Keratinocyte (primary cell): ENCODE measurements at regions not wholly inside any gene's neighbourhood (a gene's known extent, or its start where the extent isn't known, plus 50 kb on each side); places are given as distances from the start of the nearest gene placed in this dataset.

Experiments used
- DNase-seq: peaks from one replicate; pipeline ENCODE4 v3.0.0-alpha.2; 2011; ENCODE audit warnings: low read depth, missing footprints, low spot score
- FAIRE-seq: peaks from 2 replicates; lab custom pipeline; 2011; peaks lifted over from hg19 to GRCh38; lab: Jason Lieb, UNC
- H2AFZ ChIP-seq: 2 replicates; pipeline ENCODE4 v1.6.0; 2012; ENCODE audit warnings: low read length, control low read depth, inconsistent platforms; ENCODE audit not compliant: control insufficient read depth
- H3K27ac ChIP-seq: 2 replicates; pipeline ENCODE4 v1.5.1; 2011; ENCODE audit warnings: low read length; ENCODE audit not compliant: control insufficient read depth, insufficient read depth
- H3K27me3 ChIP-seq: 3 replicates; pipeline ENCODE4 v1.6.0; 2011; ENCODE audit warnings: low read length; ENCODE audit not compliant: control insufficient read depth, insufficient read depth; ENCODE audit errors: extremely low read depth
- H3K36me3 ChIP-seq, 2 experiments: 2 replicates in 1 of 2; 3 replicates in 1 of 2; pipeline ENCODE4 v1.5.1; 2011; ENCODE audit warnings: low read length in 2 of 2, mild to moderate bottlenecking in 1 of 2; ENCODE audit not compliant: control insufficient read depth in 2 of 2, insufficient read depth in 2 of 2; ENCODE audit errors: extremely low read depth in 1 of 2
- H3K4me1 ChIP-seq: 3 replicates; pipeline ENCODE4 v1.5.1; 2011; ENCODE audit warnings: low read length; ENCODE audit not compliant: control insufficient read depth, insufficient read depth; ENCODE audit errors: extremely low read depth
- H3K4me2 ChIP-seq: 3 replicates; pipeline ENCODE4 v1.6.0; 2011; ENCODE audit warnings: low read depth, low read length; ENCODE audit not compliant: control insufficient read depth, insufficient read depth; ENCODE audit errors: extremely low read depth
- H3K4me3 ChIP-seq, 3 experiments: fragments of 200-600 bp in 1 of 3; sonication (generic) in 1 of 3; 2 replicates in 2 of 3; 3 replicates in 1 of 3; pipeline ENCODE4 v1.5.1; 2011 to 2016; ENCODE audit warnings: low read length in 3 of 3, mild to moderate bottlenecking in 3 of 3, control low read depth in 2 of 3, inconsistent platforms in 1 of 3, low read depth in 1 of 3, mixed read lengths in 1 of 3, mixed run types in 1 of 3, moderate library complexity in 1 of 3; ENCODE audit not compliant: control insufficient read depth in 2 of 3, insufficient read depth in 2 of 3; ENCODE audit errors: extremely low read depth in 1 of 3
- H3K79me2 ChIP-seq: 2 replicates; pipeline ENCODE4 v1.6.0; 2012; ENCODE audit warnings: low read length; ENCODE audit not compliant: control insufficient read depth, insufficient read depth
- H3K9ac ChIP-seq: 3 replicates; pipeline ENCODE4 v1.6.0; 2011; ENCODE audit warnings: low read length; ENCODE audit not compliant: control insufficient read depth, insufficient read depth; ENCODE audit errors: extremely low read depth
- H3K9me1 ChIP-seq: 3 replicates; pipeline ENCODE4 v1.6.0; 2011; ENCODE audit warnings: low read length; ENCODE audit not compliant: control insufficient read depth, insufficient read depth; ENCODE audit errors: extremely low read depth
- H3K9me3 ChIP-seq: 2 replicates; pipeline ENCODE4 v1.5.1; 2012; ENCODE audit warnings: low read depth, low read length; ENCODE audit not compliant: control insufficient read depth
- H4K20me1 ChIP-seq: 3 replicates; pipeline ENCODE4 v1.6.0; 2011; ENCODE audit warnings: low read length; ENCODE audit not compliant: control insufficient read depth, insufficient read depth; ENCODE audit errors: extremely low read depth
- EZH2 ChIP-seq: IDR thresholded peaks from one replicate; pipeline ENCODE4 v1.6.1; 2012; ENCODE audit warnings: inconsistent platforms, mild to moderate bottlenecking, low read length, moderate library complexity
- dilution Hi-C: fragments of 300-500 bp; cut with MboI; formaldehyde crosslinking; loops from one replicate; pipeline ENCODE4 v1.7.0; 2020; ENCODE audit warnings: low sequenced_read_pairs; ENCODE audit not compliant: extremely low pct_ligation_motif_present
- TF ChIP-seq, protein P1 (sequence below), 3 experiments: IDR thresholded peaks in 1 of 3; conservative IDR thresholded peaks in 1 of 3; optimal IDR thresholded peaks in 1 of 3; 2 replicates in 2 of 3; 3 replicates in 1 of 3; pipeline versions ENCODE3 to v1.5.1; 2011; ENCODE audit warnings: low read length in 3 of 3, mild to moderate bottlenecking in 3 of 3, moderate library complexity in 2 of 3, control low read depth in 1 of 3, inconsistent platforms in 1 of 3; ENCODE audit not compliant: insufficient read depth in 2 of 3; ENCODE audit errors: extremely low read depth in 1 of 3

DNA sequence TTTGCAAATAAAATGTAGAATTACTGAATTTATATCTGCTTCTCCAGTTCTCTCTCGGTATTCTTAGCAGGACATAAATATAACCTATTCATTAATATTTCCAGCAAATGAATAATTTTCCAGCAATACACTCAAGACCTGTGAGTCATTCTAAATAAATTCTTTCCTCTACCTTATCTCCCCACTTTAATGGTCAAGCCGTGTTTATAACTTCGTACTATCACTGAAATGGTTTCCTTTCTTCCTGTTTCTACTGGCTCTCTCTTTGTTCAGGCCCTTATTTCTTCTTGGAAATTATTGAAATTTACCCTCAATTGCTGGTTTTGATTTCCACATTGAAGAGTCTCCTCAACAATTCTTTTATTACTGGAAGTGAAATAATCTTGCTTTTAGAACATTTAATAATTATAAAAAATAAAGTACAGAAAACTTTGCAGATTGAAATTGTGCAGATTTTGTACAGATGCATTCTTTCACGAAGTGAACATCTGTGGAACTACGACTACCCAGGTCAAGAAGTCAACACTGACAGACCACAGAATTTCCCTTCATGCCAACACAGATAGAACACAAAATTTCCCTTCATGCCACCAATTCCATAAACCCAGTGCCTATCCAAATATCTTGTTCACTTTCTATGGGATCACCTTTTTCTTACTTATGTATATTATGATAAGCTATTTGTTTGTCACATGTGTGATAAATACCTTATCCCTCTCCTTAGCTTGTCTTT, 205.7 kb downstream of the FAT4 start:
- Histone ChIP-seq H3K79me2 (no peaks in the 10 kb centered on the region), H3K4me2 (no peak overlapping the region), H3K4me1 (no peaks in the 10 kb centered on the region), H4K20me1 (no peaks in the 10 kb centered on the region), H3K9ac (no peak overlapping the region), H3K27ac (no peak overlapping the region), H3K9me3 (no peaks in the 10 kb centered on the region), H2AFZ (no peak overlapping the region), H3K4me3 (no peak overlapping the region), H3K27me3 (no peaks in the 10 kb centered on the region), H3K9me1 (no peaks in the 10 kb centered on the region), H3K36me3 (no peaks in the 10 kb centered on the region)
- FAIRE-seq (no peak), DNase-seq (no peak)
- dilution Hi-C loops, result no loop called here
- TF ChIP-seq EZH2, result no peak
- TF ChIP-seq, protein P1, sequence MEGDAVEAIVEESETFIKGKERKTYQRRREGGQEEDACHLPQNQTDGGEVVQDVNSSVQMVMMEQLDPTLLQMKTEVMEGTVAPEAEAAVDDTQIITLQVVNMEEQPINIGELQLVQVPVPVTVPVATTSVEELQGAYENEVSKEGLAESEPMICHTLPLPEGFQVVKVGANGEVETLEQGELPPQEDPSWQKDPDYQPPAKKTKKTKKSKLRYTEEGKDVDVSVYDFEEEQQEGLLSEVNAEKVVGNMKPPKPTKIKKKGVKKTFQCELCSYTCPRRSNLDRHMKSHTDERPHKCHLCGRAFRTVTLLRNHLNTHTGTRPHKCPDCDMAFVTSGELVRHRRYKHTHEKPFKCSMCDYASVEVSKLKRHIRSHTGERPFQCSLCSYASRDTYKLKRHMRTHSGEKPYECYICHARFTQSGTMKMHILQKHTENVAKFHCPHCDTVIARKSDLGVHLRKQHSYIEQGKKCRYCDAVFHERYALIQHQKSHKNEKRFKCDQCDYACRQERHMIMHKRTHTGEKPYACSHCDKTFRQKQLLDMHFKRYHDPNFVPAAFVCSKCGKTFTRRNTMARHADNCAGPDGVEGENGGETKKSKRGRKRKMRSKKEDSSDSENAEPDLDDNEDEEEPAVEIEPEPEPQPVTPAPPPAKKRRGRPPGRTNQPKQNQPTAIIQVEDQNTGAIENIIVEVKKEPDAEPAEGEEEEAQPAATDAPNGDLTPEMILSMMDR (optimal IDR thresholded peaks at IDR 0.05 in 1 of 3, IDR thresholded peaks at IDR 0.05 in 1 of 3, conservative IDR thresholded peaks at IDR 0.05 in 1 of 3; ENCODE audit: extremely low read depth in 1 of 3, insufficient read depth in 2 of 3, low read length in 3 of 3), result no peak

DNA sequence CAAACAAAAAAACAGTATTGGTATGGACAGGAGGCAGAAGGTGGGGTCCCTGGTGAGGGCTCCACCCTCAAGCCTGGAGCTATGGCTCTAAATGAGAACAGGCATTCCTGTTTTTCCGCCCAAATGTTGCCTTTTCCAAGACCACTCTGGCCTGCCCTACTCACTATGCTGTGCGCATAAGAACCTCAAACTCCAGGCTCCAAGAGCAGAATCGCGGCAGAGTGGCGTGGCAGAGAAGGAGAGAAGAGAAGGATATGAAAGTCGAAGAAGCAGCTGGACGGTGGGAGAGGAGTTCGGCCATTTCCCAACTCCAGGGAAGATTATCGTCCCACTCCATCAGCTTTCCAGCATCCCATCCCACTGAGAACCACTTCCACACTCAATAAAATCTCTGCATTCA, 207.8 kb downstream of the FAT4 start:
- Histone ChIP-seq H3K27ac (no peak overlapping the region), H3K4me2 (no peak overlapping the region), H3K9me1 (no peaks in the 10 kb centered on the region), H2AFZ (no peak overlapping the region), H3K9ac (no peak overlapping the region), H3K79me2 (no peaks in the 10 kb centered on the region), H3K9me3 (no peaks in the 10 kb centered on the region), H4K20me1 (no peaks in the 10 kb centered on the region), H3K27me3 (no peaks in the 10 kb centered on the region), H3K4me1 (no peaks in the 10 kb centered on the region), H3K4me3 (no peak overlapping the region), H3K36me3 (no peaks in the 10 kb centered on the region)
- no peak for FAIRE-seq
- TF ChIP-seq, protein P1 (optimal IDR thresholded peaks at IDR 0.05 in 1 of 3, IDR thresholded peaks at IDR 0.05 in 1 of 3, conservative IDR thresholded peaks at IDR 0.05 in 1 of 3; ENCODE audit: extremely low read depth in 1 of 3, insufficient read depth in 2 of 3, low read length in 3 of 3), result no peak
- no peak for TF ChIP-seq EZH2
- dilution Hi-C loops, result no loop called here
- DNase-seq, result no peak
